Nephron progenitor cell (in vitro differentiated cells): ENCODE measurements at regions not wholly inside any gene's neighbourhood (a gene's known extent, or its start where the extent isn't known, plus 50 kb on each side); places are given as distances from the start of the nearest gene placed in this dataset.

Experiments used
- DNase-seq: peaks from one replicate; pipeline ENCODE4 v3.0.0; 2021
- H3K27ac Mint-ChIP-seq: 2 replicates; pipeline ENCODE4 v1.8.0; 2021; ENCODE audit warnings: mild to moderate bottlenecking, moderate library complexity, mixed read lengths
- H3K27me3 Mint-ChIP-seq: 2 replicates; pipeline ENCODE4 v1.8.0; 2021; ENCODE audit warnings: mild to moderate bottlenecking, low read depth, mixed read lengths; ENCODE audit not compliant: poor library complexity
- H3K36me3 Mint-ChIP-seq: 2 replicates; pipeline ENCODE4 v1.8.0; 2021; ENCODE audit warnings: low read depth, mixed read lengths
- H3K4me1 Mint-ChIP-seq: 2 replicates; pipeline ENCODE4 v1.8.0; 2021; ENCODE audit warnings: mixed read lengths
- H3K4me3 Mint-ChIP-seq: 2 replicates; pipeline ENCODE4 v1.8.0; 2021; ENCODE audit warnings: mild to moderate bottlenecking, moderate library complexity, mixed read lengths
- H3K9me3 Mint-ChIP-seq: 2 replicates; pipeline ENCODE4 v1.8.0; 2021; ENCODE audit warnings: mild to moderate bottlenecking, moderate library complexity, mixed read lengths
- CTCF ChIP-seq: fragments of 200-600 bp; sonication (generic); IDR thresholded peaks from 2 replicates; pipeline ENCODE4 v1.5.0; 2021; ENCODE audit warnings: antibody characterized with exemption

- no peak for TF ChIP-seq CTCF
- H3K9me3 Mint-ChIP-seq = no peaks in the 10 kb centered on the region
- DNase-seq = no peak
These were observed 135.1 kb downstream of the NSG2 start for GRCh38 chr5:174180639-174181038.

GRCh38 chr5:174182111-174182510 is 136.6 kb downstream of the NSG2 start:
- no peak for DNase-seq
- peaks cover 25% of the 10 kb centered on the region for H3K27me3 Mint-ChIP-seq
- no peaks in the 10 kb centered on the region for H3K9me3 Mint-ChIP-seq
- TF ChIP-seq CTCF = no peak
- no peak overlapping the region for H3K27ac Mint-ChIP-seq
- H3K4me3 Mint-ChIP-seq = no peak overlapping the region
- H3K4me1 Mint-ChIP-seq = peaks cover 13% of the 10 kb centered on the region
- no peaks in the 10 kb centered on the region for H3K36me3 Mint-ChIP-seq

More at GRCh38 chr5:174180639-174181038, 135.1 kb downstream of the NSG2 start:
- H3K4me1 Mint-ChIP-seq = peaks cover under 1% of the 10 kb centered on the region
- no peak overlapping the region for H3K27ac Mint-ChIP-seq
- H3K36me3 Mint-ChIP-seq = no peaks in the 10 kb centered on the region
- peaks cover 25% of the 10 kb centered on the region for H3K27me3 Mint-ChIP-seq
- H3K4me3 Mint-ChIP-seq = no peak overlapping the region

- no peak for DNase-seq
- Mint-ChIP-seq H3K9me3 (no peaks in the 10 kb centered on the region), H3K27ac (no peak overlapping the region), H3K4me3 (no peak overlapping the region), H3K4me1 (peaks cover 26% of the 10 kb centered on the region), H3K36me3 (no peaks in the 10 kb centered on the region), H3K27me3 (peaks cover 18% of the 10 kb centered on the region)
- no peak for TF ChIP-seq CTCF
These were observed 138.2 kb downstream of the NSG2 start for GRCh38 chr5:174183701-174184100.

- DNase-seq = no peak
- Mint-ChIP-seq H3K4me3 (no peak overlapping the region), H3K36me3 (no peaks in the 10 kb centered on the region), H3K27ac (no peak overlapping the region), H3K4me1 (peaks cover 44% of the 10 kb centered on the region), H3K27me3 (peaks cover 18% of the 10 kb centered on the region), H3K9me3 (no peaks in the 10 kb centered on the region)
- no peak for TF ChIP-seq CTCF
These were observed 140.0 kb downstream of the NSG2 start for GRCh38 chr5:174185506-174185905.

GRCh38 chr5:174186096-174186695 is 140.7 kb downstream of the NSG2 start:
- Mint-ChIP-seq H3K27me3 (peaks cover 16% of the 10 kb centered on the region), H3K4me1 (peaks cover 51% of the 10 kb centered on the region), H3K4me3 (no peak overlapping the region), H3K9me3 (no peaks in the 10 kb centered on the region), H3K27ac (no peak overlapping the region), H3K36me3 (no peaks in the 10 kb centered on the region)
- no peak for DNase-seq
- no peak for TF ChIP-seq CTCF

- peaks cover 11% of the 10 kb centered on the region for H3K27me3 Mint-ChIP-seq
- no peak overlapping the region for H3K4me3 Mint-ChIP-seq
- no peak overlapping the region for H3K27ac Mint-ChIP-seq
- TF ChIP-seq CTCF = no peak
- DNase-seq = no peak
- H3K4me1 Mint-ChIP-seq = peaks cover 58% of the 10 kb centered on the region
- no peaks in the 10 kb centered on the region for H3K9me3 Mint-ChIP-seq
- no peaks in the 10 kb centered on the region for H3K36me3 Mint-ChIP-seq
These were observed 141.5 kb downstream of the NSG2 start for GRCh38 chr5:174187001-174187400.
